Sigmoid colon (tissue), 6 donors: ENCODE measurements at regions not wholly inside any gene's neighbourhood (a gene's known extent, or its start where the extent isn't known, plus 50 kb on each side); places are given as distances from the start of the nearest gene placed in this dataset.

Experiments
- DNase-seq: peaks from one replicate; pipeline ENCODE4 v3.0.0-alpha.2; 2019
- H3K27ac ChIP-seq, 4 donors: fragments of 200-600 bp; sonication (generic); one replicate each; pipeline ENCODE4 v1.5.1; 2016 to 2019; ENCODE audit warnings: mild to moderate bottlenecking in 1 of 4
- H3K27me3 ChIP-seq, 3 donors: fragments of 200-600 bp; sonication (generic); one replicate each; pipeline ENCODE4 v1.5.1; 2019; ENCODE audit warnings: mild to moderate bottlenecking in 1 of 3
- H3K36me3 ChIP-seq, 4 donors: fragments of 200-600 bp; sonication (generic); one replicate each; pipeline ENCODE4 v1.5.1; 2016 to 2019
- H3K4me1 ChIP-seq, 4 donors: fragments of 200-600 bp; sonication (generic); one replicate each; pipeline ENCODE4 v1.5.1; 2017 to 2019
- H3K4me3 ChIP-seq, 4 donors: fragments of 200-600 bp; sonication (generic); one replicate each; pipeline ENCODE4 v1.5.1; 2017 to 2019; ENCODE audit warnings: mild to moderate bottlenecking in 2 of 4, moderate library complexity in 1 of 4
- H3K9me3 ChIP-seq, 4 donors: fragments of 200-600 bp in 3 of 4; sonication (generic) in 3 of 4; one replicate each; pipeline versions ENCODE4 v1.5.1 to v1.6.1; 2013 to 2019
- EP300 ChIP-seq, 4 donors: sonication (generic); formaldehyde crosslinking; IDR thresholded peaks; one replicate each; pipeline ENCODE4 v1.6.1; 2017; ENCODE audit warnings: antibody characterized with exemption in 4 of 4
- POLR2A ChIP-seq, 2 donors: fragments of 450-650 bp; IDR thresholded peaks; one replicate each; pipeline ENCODE4 v1.6.1; 2016; ENCODE audit warnings: antibody characterized with exemption in 2 of 2, mild to moderate bottlenecking in 2 of 2, moderate library complexity in 2 of 2
- POLR2AphosphoS5 ChIP-seq, 4 donors: sonication (generic); formaldehyde crosslinking; IDR thresholded peaks; one replicate each; pipeline ENCODE4 v1.6.1; 2017; ENCODE audit warnings: antibody characterized with exemption in 4 of 4
- WGBS, 2 donors: extraction: QIAGEN DNeasy Blood & Tissue Kit; methylation state at CpG; one replicate each; pipeline ENCODE4 v1.1.7; 2013; 5-methylcytosine and 5-hydroxymethylcytosine counted together
- intact Hi-C: fragments of 100-400 bp; cut with DNase I; formaldehyde crosslinking; loops from one replicate; pipeline ENCODE4 v1.15.1; 2023
- TF ChIP-seq, protein P1 (sequence below), 4 experiments: fragments of 450-650 bp in 3 of 4; fragments of 200-600 bp in 1 of 4; IDR thresholded peaks; one replicate each; pipeline ENCODE4 v1.5.1; 2016 to 2019; ENCODE audit warnings: antibody characterized with exemption in 4 of 4, mild to moderate bottlenecking in 3 of 4, moderate library complexity in 2 of 4
- donor health status: healthy with polysubstance abuse.
- donor health status: healthy.

DNA sequence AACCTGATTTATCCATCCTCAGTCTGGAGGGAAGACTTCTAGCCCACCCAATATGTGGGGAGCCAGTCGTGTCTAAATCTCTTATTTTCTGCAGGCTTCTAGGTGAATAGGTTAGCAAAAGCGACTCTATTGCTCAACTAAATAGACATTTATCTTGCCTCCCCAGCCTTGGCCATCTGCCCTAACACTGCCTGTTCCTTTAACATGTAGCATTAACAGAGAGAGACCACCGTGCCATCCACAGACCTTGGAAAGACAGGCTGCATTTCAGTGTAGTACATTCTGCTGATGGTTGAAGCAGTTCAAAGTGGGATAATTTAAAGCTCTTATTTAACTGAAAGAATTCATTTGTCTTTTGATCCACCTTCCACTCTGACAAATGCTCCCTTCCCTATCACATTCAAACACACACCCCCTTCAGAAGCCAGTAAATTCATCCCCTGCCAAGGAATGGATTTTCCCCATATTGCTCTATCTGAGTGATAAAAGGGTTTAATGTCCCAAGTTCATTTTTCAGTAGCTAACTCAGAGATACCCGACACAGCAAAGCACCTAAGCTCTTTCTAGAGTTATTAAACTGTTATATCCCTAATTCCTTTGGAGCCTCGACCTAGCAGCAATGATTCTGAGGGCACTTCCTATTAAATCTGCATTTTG lies 58.1 kb upstream of the COX10 start:
- intact Hi-C loops, result no loop called here
- no peaks in the 10 kb centered on the region for H3K4me1 ChIP-seq
- TF ChIP-seq POLR2A (IDR thresholded peaks at IDR 0.05), result no peak
- TF ChIP-seq, protein P1, sequence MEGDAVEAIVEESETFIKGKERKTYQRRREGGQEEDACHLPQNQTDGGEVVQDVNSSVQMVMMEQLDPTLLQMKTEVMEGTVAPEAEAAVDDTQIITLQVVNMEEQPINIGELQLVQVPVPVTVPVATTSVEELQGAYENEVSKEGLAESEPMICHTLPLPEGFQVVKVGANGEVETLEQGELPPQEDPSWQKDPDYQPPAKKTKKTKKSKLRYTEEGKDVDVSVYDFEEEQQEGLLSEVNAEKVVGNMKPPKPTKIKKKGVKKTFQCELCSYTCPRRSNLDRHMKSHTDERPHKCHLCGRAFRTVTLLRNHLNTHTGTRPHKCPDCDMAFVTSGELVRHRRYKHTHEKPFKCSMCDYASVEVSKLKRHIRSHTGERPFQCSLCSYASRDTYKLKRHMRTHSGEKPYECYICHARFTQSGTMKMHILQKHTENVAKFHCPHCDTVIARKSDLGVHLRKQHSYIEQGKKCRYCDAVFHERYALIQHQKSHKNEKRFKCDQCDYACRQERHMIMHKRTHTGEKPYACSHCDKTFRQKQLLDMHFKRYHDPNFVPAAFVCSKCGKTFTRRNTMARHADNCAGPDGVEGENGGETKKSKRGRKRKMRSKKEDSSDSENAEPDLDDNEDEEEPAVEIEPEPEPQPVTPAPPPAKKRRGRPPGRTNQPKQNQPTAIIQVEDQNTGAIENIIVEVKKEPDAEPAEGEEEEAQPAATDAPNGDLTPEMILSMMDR (IDR thresholded peaks at IDR 0.05), result no peak
- H3K27ac ChIP-seq, result no peak overlapping the region
- no peak for DNase-seq
- H3K4me3 ChIP-seq, result no peak overlapping the region
- peaks cover 0 to 11% (median 0%) of the 10 kb centered on the region in 3 donors for H3K27me3 ChIP-seq
- H3K9me3 ChIP-seq, result no peaks in the 10 kb centered on the region
- WGBS, 2 donors, result 68 to 77% methylated on average over 5 of the region's 5 CpGs
- H3K36me3 ChIP-seq, result no peaks in the 10 kb centered on the region

DNA sequence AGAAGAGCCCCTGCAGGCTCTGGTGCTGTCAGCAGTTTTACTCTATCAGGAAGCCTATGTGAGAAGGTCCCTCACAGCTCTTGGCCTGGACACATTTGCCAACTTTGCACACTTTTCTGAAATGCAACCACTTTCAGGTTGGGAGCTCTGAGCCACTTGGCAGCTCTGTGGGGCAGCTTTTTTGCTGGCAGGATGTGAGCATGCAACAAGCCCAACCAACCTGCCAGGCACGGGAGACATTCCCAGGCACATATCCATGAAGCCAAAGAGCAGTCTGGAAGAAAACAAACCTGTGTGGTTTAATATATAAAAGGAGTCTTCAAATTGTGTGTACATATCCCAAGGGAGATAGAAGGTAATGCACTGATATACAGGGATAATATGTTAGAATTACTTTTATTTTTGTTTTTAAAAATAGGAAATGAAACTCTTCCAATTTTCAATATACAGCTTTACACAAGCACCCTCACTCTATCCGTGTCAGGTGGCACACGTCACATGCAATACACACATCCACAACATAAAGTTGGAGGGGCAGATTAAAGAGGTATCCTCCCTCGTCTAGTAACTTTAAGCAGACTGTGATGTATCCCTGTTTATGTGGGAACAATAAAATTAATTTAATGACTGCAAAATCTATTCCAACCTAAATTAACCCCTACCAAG lies 57.4 kb upstream of the COX10 start:
- TF ChIP-seq, protein P1 (IDR thresholded peaks at IDR 0.05), result no peak
- TF ChIP-seq EP300 (IDR thresholded peaks at IDR 0.05) (no peak), POLR2AphosphoS5 (IDR thresholded peaks at IDR 0.05) (no peak), POLR2A (IDR thresholded peaks at IDR 0.05) (no peak)
- Histone ChIP-seq H3K27me3 (peaks cover 0 to 11% (median 0%) of the 10 kb centered on the region in 3 donors), H3K27ac (no peak overlapping the region), H3K36me3 (no peaks in the 10 kb centered on the region), H3K9me3 (no peaks in the 10 kb centered on the region), H3K4me1 (no peaks in the 10 kb centered on the region), H3K4me3 (no peak overlapping the region)
- intact Hi-C loops, result no loop called here
- no peak for DNase-seq
- WGBS, 2 donors, result 75 to 85% methylated on average over 4 of the region's 4 CpGs

DNA sequence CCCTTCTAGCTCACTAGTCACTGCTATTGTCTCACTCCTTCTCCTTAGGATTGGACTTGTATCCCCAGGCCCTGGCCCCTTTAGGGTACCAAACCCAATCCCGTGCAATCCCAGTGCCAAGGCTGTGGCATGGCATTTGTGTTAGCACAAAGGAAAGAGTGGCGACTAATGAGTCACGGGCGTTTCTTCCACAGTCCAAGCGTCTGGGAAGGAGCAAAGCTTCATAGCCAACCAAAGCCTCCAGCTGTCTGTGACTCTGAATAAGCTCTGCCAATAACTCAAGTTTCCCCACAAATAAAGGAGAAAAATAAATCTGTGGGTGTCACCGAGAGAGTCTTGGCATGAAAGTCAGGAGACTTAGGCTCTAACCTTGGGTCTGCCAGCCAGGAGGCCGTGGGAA lies 54.6 kb upstream of the COX10 start:
- peaks cover 0 to 11% (median 0%) of the 10 kb centered on the region in 3 donors for H3K27me3 ChIP-seq
- TF ChIP-seq EP300 (IDR thresholded peaks at IDR 0.05), result no peak
- TF ChIP-seq, protein P1 (IDR thresholded peaks at IDR 0.05), result no peak
- no peak for TF ChIP-seq POLR2A (IDR thresholded peaks at IDR 0.05)
- TF ChIP-seq POLR2AphosphoS5 (IDR thresholded peaks at IDR 0.05), result no peak
- no peak overlapping the region for H3K4me3 ChIP-seq
- no peak for DNase-seq
- WGBS, 2 donors, result 74 to 84% methylated on average over 7 of the region's 7 CpGs
- H3K27ac ChIP-seq, result no peak overlapping the region
- no peaks in the 10 kb centered on the region for H3K4me1 ChIP-seq
- intact Hi-C loops, result no loop called here
- no peaks in the 10 kb centered on the region for H3K36me3 ChIP-seq
- no peaks in the 10 kb centered on the region for H3K9me3 ChIP-seq

DNA sequence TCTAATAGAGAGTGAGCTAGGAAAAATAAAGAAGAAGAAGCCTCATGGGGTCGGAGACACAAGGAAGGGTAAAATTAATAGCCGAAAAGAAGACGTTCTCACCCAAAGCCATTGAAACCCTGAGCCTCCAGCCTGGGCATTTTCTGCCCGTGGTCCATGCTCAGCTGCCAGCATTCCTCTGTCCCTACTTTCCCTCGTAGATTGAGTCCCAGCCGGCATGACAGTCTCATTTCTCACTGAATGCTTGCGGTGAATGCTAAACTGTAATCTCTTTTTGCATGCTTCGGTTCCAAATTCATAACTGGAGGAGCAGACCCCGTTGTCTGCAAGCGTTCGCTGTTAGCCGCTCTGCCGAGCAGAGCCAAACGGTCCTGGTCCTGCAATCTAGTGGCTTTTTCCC lies 54.0 kb upstream of the COX10 start:
- Histone ChIP-seq H3K27ac (no peak overlapping the region), H3K27me3 (peaks cover 0 to 11% (median 0%) of the 10 kb centered on the region in 3 donors), H3K9me3 (no peaks in the 10 kb centered on the region), H3K4me1 (no peaks in the 10 kb centered on the region), H3K36me3 (no peaks in the 10 kb centered on the region), H3K4me3 (no peak overlapping the region)
- intact Hi-C loops, result no loop called here
- WGBS, 2 donors, result 77 to 87% methylated on average over 14 of the region's 14 CpGs
- DNase-seq, result no peak
- TF ChIP-seq EP300 (IDR thresholded peaks at IDR 0.05) (no peak), POLR2AphosphoS5 (IDR thresholded peaks at IDR 0.05) (no peak), POLR2A (IDR thresholded peaks at IDR 0.05) (no peak)
- TF ChIP-seq, protein P1 (IDR thresholded peaks at IDR 0.05), result no peak
